Endothelial cell of umbilical vein (primary cell): ENCODE measurements at regions not wholly inside any gene's neighbourhood (a gene's known extent, or its start where the extent isn't known, plus 50 kb on each side); places are given as distances from the start of the nearest gene placed in this dataset.

Experiments used
- BruUV-seq: library from RNA; stranded (reverse); fragments of 400-500 nt; replicated peaks from 2 replicates; lab custom pipeline; 2021; lab: Mats Ljungman, UMichigan
- CTCF ChIA-PET: fragments of 300-600, 350-600 bp; sonication (Branson Sonifier 250); formaldehyde crosslinking; loops from one replicate; lab custom pipeline; 2021; ENCODE audit warnings: antibody characterized with exemption, inconsistent platforms; lab: Charles Lee
- POLR2A ChIA-PET: fragments of 300-600, 350-600 bp; sonication (Branson Sonifier 250); formaldehyde crosslinking; loops from one replicate; lab custom pipeline; 2021; ENCODE audit warnings: antibody characterized with exemption, inconsistent platforms; lab: Charles Lee
- DNase-seq: peaks from one replicate; pipeline ENCODE4 v3.0.0-alpha.2; 2011; ENCODE audit warnings: low read depth, low spot score
- FAIRE-seq: peaks from 2 replicates; lab custom pipeline; 2011; peaks lifted over from hg19 to GRCh38; lab: Jason Lieb, UNC
- H2AFZ ChIP-seq: 2 replicates; pipeline ENCODE4 v1.6.0; 2012; ENCODE audit warnings: low read depth, low read length, control low read depth, inconsistent platforms
- H3K27ac ChIP-seq: 2 replicates; pipeline ENCODE4 v1.5.1; 2011; ENCODE audit warnings: low read depth, mild to moderate bottlenecking, control low read depth, low read length, moderate library complexity; ENCODE audit not compliant: insufficient read depth
- H3K27me3 ChIP-seq, 2 experiments: 2 replicates each; pipeline versions ENCODE4 v1.6.0 to v1.6.1; 2011; ENCODE audit warnings: low read length in 2 of 2, mixed read lengths in 1 of 2; ENCODE audit not compliant: control insufficient read depth in 2 of 2, insufficient read depth in 2 of 2
- H3K36me3 ChIP-seq, 2 experiments: 2 replicates in 1 of 2; 3 replicates in 1 of 2; pipeline ENCODE4 v1.5.1; 2011; ENCODE audit warnings: low read length in 2 of 2, mild to moderate bottlenecking in 1 of 2, moderate library complexity in 1 of 2; ENCODE audit not compliant: control insufficient read depth in 2 of 2, insufficient read depth in 2 of 2; ENCODE audit errors: extremely low read depth in 1 of 2
- H3K4me1 ChIP-seq: 3 replicates; pipeline ENCODE4 v1.5.1; 2011; ENCODE audit warnings: mild to moderate bottlenecking, low read length; ENCODE audit not compliant: control insufficient read depth, insufficient read depth; ENCODE audit errors: extremely low read depth
- H3K4me2 ChIP-seq: 2 replicates; pipeline ENCODE4 v1.6.1; 2011; ENCODE audit warnings: low read length, control low read depth, mixed read lengths; ENCODE audit not compliant: insufficient read depth
- H3K4me3 ChIP-seq, 3 experiments: fragments of 200-600 bp in 1 of 3; sonication (generic), shearing (Covaris generic) in 1 of 3; replicated peaks in 1 of 3; 2 replicates each; pipeline ENCODE4 v1.5.1; 2011 to 2016; ENCODE audit warnings: control low read depth in 3 of 3, low read length in 3 of 3, mild to moderate bottlenecking in 2 of 3, inconsistent platforms in 1 of 3, low read depth in 1 of 3, moderate library complexity in 1 of 3; ENCODE audit not compliant: insufficient read depth in 1 of 3
- H3K79me2 ChIP-seq: 2 replicates; pipeline ENCODE4 v1.6.0; 2012; ENCODE audit warnings: low read length, inconsistent platforms; ENCODE audit not compliant: control insufficient read depth, insufficient read depth
- H3K9ac ChIP-seq: replicated peaks from 2 replicates; pipeline ENCODE3; 2011; ENCODE audit warnings: low read length, control low read depth; ENCODE audit not compliant: insufficient read depth; ENCODE audit errors: extremely low read depth
- H3K9me1 ChIP-seq: replicated peaks from 3 replicates; pipeline ENCODE4 v1.6.0; 2011; ENCODE audit warnings: mild to moderate bottlenecking, low read length; ENCODE audit not compliant: control insufficient read depth, insufficient read depth; ENCODE audit errors: extremely low read depth
- H3K9me3 ChIP-seq: replicated peaks from 2 replicates; pipeline ENCODE4 v1.5.1; 2012; ENCODE audit warnings: low read length, inconsistent platforms; ENCODE audit not compliant: control insufficient read depth, insufficient read depth
- H4K20me1 ChIP-seq: replicated peaks from 2 replicates; pipeline ENCODE3; 2011; ENCODE audit warnings: mild to moderate bottlenecking, low read length; ENCODE audit not compliant: control insufficient read depth, insufficient read depth; ENCODE audit errors: extremely low read depth
- CTCF ChIP-seq, 2 donors: IDR thresholded peaks; 1 replicate in 1 of 2; 2 replicates in 1 of 2; pipeline ENCODE4 v1.5.1; 2011; ENCODE audit warnings: low read length in 2 of 2, mild to moderate bottlenecking in 2 of 2, moderate library complexity in 2 of 2, control low read depth in 1 of 2, inconsistent platforms in 1 of 2, low read depth in 1 of 2; ENCODE audit not compliant: insufficient read depth in 1 of 2; ENCODE audit errors: extremely low read depth in 1 of 2
- FOS ChIP-seq: IDR thresholded peaks from 2 replicates; pipeline ENCODE4 v1.6.1; 2011; ENCODE audit warnings: mild to moderate bottlenecking, low read length, moderate library complexity, borderline replicate concordance; ENCODE audit not compliant: insufficient read depth
- JUN ChIP-seq: IDR thresholded peaks from 2 replicates; pipeline ENCODE4 v1.6.1; 2011; ENCODE audit warnings: borderline replicate concordance, low read depth; ENCODE audit not compliant: insufficient read length, insufficient read depth
- MAX ChIP-seq: IDR thresholded peaks from 2 replicates; pipeline ENCODE4 v1.6.1; 2011; ENCODE audit not compliant: insufficient read depth, insufficient read length
- POLR2A ChIP-seq: IDR thresholded peaks from 2 replicates; pipeline ENCODE4 v1.6.1; 2012; ENCODE audit warnings: low read depth, mild to moderate bottlenecking, control low read depth, low read length
- POLR2AphosphoS5 ChIP-seq: IDR thresholded peaks from 2 replicates; pipeline ENCODE4 v1.6.1; 2012; ENCODE audit warnings: low read depth, mild to moderate bottlenecking, control low read depth, low read length, moderate library complexity; ENCODE audit not compliant: insufficient read depth
- dilution Hi-C: fragments of 300-500 bp; cut with MboI; formaldehyde crosslinking; loops from one replicate; pipeline ENCODE4 v1.15.0; 2019; ENCODE audit warnings: low sequenced_read_pairs; ENCODE audit not compliant: extremely low pct_ligation_motif_present
- intact Hi-C: fragments of 100-400 bp; cut with micrococcal nuclease; formaldehyde crosslinking; loops from one replicate; pipeline ENCODE4 v1.10.0; 2022

GRCh38 chr12:45121224-45121623 is 70.3 kb upstream of the DBX2 start:
- dilution Hi-C loops = no loop called here
- Histone ChIP-seq H3K4me1 (no peaks in the 10 kb centered on the region), H2AFZ (no peak overlapping the region), H3K27ac (no peak overlapping the region), H3K27me3 (peaks cover 0 to 3% of the 10 kb centered on the region in 2 experiments), H3K9me1 (no peaks in the 10 kb centered on the region), H3K9me3 (no peaks in the 10 kb centered on the region), H3K36me3 (no peaks in the 10 kb centered on the region), H3K79me2 (no peaks in the 10 kb centered on the region), H3K4me3 (no peak overlapping the region), H3K4me2 (no peak overlapping the region), H3K9ac (no peak overlapping the region), H4K20me1 (no peaks in the 10 kb centered on the region)
- intact Hi-C loops = no loop called here
- FAIRE-seq (no peak), DNase-seq (no peak)
- POLR2A ChIA-PET = no interaction called here
- CTCF ChIA-PET = interaction anchor here (1.0 to 1.8 kb wide), 5 partner anchors 9 to 148 kb away, joined by 3 to 4 read pairs (median 3); no protein-coding TSS in a partner anchor
- no peak for TF ChIP-seq MAX
- TF ChIP-seq POLR2AphosphoS5 = no peak
- TF ChIP-seq FOS = no peak
- TF ChIP-seq JUN = no peak
- TF ChIP-seq POLR2A = no peak
- TF ChIP-seq CTCF (IDR thresholded peaks at IDR 0.05; ENCODE audit: extremely low read depth in 1 of 2, insufficient read depth in 1 of 2, low read depth in 1 of 2, low read length in 2 of 2) = no peak
- BruUV-seq = no TSS peak
